OCI-LY7 (cell line): ENCODE measurements at regions not wholly inside any gene's neighbourhood (a gene's known extent, or its start where the extent isn't known, plus 50 kb on each side); places are given as distances from the start of the nearest gene placed in this dataset.

Experiments
- EZH2phosphoT487 ChIP-seq: fragments of 200-600 bp; sonication (generic); IDR thresholded peaks from 2 replicates; pipeline ENCODE4 v1.6.1; 2018; ENCODE audit warnings: low read depth, borderline replicate concordance, mild to moderate bottlenecking, mixed run types, antibody characterized with exemption, low read length, moderate library complexity, mixed read lengths
- TF ChIP-seq, protein P1 (sequence below): fragments of 200-600 bp; sonication (generic); conservative IDR thresholded peaks from 2 replicates; pipeline ENCODE4 v1.5.1; 2014; ENCODE audit warnings: mild to moderate bottlenecking, antibody characterized with exemption, low read length, moderate library complexity, mixed read lengths

DNA sequence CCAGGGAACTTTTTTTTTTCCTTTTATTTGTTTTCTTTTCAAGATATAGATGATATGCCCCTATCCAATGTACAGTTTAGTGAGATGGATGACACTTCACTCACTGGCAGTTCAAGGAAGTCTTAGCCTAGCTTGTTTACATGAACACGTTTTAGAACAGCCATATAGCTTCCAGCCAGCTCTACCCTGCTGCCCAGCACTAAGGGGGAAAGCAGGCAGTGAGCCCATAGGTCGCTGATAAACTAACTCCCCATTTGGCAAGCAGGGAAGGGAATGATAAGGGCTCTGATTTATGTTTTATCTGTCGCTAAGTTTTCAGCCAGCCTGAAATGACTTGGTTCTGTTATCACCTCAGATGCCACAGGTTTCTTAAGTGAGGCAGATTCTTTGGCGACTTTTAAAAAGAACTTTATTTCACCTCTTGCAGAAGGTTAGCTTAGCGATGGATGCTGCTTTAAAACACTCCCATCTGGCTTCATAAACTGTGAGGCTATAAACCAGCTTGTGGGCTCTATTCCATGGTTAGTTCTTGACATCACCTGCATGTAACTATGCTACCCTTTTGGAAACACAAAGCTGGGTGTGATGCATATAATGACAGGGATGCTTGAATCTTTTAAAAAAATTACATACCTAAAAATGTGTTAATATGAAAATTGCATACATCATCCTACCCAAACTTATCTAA, 348.4 kb downstream of the FBXO8 start:
- TF ChIP-seq, protein P1, sequence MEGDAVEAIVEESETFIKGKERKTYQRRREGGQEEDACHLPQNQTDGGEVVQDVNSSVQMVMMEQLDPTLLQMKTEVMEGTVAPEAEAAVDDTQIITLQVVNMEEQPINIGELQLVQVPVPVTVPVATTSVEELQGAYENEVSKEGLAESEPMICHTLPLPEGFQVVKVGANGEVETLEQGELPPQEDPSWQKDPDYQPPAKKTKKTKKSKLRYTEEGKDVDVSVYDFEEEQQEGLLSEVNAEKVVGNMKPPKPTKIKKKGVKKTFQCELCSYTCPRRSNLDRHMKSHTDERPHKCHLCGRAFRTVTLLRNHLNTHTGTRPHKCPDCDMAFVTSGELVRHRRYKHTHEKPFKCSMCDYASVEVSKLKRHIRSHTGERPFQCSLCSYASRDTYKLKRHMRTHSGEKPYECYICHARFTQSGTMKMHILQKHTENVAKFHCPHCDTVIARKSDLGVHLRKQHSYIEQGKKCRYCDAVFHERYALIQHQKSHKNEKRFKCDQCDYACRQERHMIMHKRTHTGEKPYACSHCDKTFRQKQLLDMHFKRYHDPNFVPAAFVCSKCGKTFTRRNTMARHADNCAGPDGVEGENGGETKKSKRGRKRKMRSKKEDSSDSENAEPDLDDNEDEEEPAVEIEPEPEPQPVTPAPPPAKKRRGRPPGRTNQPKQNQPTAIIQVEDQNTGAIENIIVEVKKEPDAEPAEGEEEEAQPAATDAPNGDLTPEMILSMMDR: no peak
- no peak for TF ChIP-seq EZH2phosphoT487
